Tibial nerve (tissue), 4 donors: ENCODE measurements at regions not wholly inside any gene's neighbourhood (a gene's known extent, or its start where the extent isn't known, plus 50 kb on each side); places are given as distances from the start of the nearest gene placed in this dataset.

Source experiments
- EP300 ChIP-seq, 2 donors: sonication (generic); formaldehyde crosslinking; IDR thresholded peaks; one replicate each; pipeline ENCODE4 v1.6.1; 2017; ENCODE audit warnings: antibody characterized with exemption in 2 of 2, mild to moderate bottlenecking in 1 of 2
- TF ChIP-seq, protein P1 (sequence below), 5 experiments: fragments of 200-600 bp in 3 of 5; fragments of 450-650 bp in 2 of 5; sonication (generic) in 3 of 5; IDR thresholded peaks; one replicate each; pipeline ENCODE4 v1.5.1; 2016 to 2019; ENCODE audit warnings: antibody characterized with exemption in 5 of 5, mild to moderate bottlenecking in 3 of 5, moderate library complexity in 2 of 5

DNA sequence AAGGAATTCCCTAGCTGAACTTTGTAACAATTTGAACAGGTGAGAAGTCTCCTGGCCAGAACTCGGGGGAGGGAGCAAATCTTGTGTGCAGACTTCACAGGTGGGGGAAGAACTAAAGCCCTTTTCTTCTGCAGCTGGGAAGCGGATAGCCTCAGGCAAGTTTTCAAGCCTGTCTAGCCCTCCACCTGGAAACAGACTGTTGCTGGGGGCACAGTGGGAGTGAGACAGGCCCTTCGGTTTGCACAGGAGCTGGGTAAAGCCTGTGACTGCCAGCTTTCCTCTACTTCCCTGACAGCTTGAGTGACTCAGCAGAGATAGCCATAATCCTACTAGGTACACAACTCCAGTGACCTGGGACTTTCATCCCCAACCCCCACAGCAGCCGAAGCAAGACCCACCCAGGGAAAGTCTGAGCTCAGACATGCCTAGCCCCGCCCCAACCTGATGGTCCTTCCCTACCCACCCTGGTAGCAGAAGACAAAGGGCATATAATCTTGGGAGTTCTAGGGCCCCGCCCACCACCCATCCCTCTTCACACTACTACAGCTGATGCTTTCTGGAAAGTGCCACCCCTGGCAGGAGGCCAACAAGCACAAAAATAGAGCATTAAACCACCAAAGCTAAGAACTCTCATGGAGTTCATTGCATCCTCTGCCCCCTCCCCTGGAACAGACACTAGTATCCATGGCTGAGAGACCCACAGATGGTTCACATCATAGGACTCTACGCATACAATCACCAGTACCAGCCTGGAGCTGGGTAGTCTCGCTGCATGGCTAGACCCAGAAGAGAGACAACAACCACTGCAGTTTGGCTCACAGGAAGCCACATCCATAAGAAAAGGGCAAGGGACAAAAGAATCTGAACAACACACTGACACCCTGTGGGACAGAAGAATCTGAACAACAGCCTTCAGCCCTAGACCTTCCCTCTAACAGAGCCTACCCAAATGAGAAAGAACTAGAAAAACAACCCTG lies 479.0 kb downstream of the RAP2B start:
- no peak for TF ChIP-seq EP300 (IDR thresholded peaks at IDR 0.05)
- TF ChIP-seq, protein P1, sequence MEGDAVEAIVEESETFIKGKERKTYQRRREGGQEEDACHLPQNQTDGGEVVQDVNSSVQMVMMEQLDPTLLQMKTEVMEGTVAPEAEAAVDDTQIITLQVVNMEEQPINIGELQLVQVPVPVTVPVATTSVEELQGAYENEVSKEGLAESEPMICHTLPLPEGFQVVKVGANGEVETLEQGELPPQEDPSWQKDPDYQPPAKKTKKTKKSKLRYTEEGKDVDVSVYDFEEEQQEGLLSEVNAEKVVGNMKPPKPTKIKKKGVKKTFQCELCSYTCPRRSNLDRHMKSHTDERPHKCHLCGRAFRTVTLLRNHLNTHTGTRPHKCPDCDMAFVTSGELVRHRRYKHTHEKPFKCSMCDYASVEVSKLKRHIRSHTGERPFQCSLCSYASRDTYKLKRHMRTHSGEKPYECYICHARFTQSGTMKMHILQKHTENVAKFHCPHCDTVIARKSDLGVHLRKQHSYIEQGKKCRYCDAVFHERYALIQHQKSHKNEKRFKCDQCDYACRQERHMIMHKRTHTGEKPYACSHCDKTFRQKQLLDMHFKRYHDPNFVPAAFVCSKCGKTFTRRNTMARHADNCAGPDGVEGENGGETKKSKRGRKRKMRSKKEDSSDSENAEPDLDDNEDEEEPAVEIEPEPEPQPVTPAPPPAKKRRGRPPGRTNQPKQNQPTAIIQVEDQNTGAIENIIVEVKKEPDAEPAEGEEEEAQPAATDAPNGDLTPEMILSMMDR (IDR thresholded peaks at IDR 0.05), result no peak
